ENCODE measurements at regions not wholly inside any gene's neighbourhood (a gene's known extent, or its start where the extent isn't known, plus 50 kb on each side); places are given as distances from the start of the nearest gene placed in this dataset.

GRCh38 chr6:167444602-167445346 lies 119.9 kb downstream of the TTLL2 start:
- intact Hi-C loops (cut with micrococcal nuclease; ENCODE audit: unreplicated experiment) (no loop called here), in situ Hi-C loops (cut with HindIII; ENCODE audit: extremely low pct_ligation_motif_present, low pct_unique_long_range_greater_than_20kb) (no loop called here)
- no peaks in the 10 kb centered on the region for H3K9me3 ChIP-seq (ENCODE audit: low read length)
- peaks cover 2 to 64% of the 10 kb centered on the region in 2 experiments; a peak in 4 of 5 replicates for H3K27me3 ChIP-seq (ENCODE audit: control insufficient read depth in 1 of 2, insufficient read depth in 2 of 2, low read length in 2 of 2)
- no TSS peak for BruUV-seq (replicated peaks)
- peaks cover 7% of the 10 kb centered on the region; the same call in 1 of the 2 replicates for H3K4me1 ChIP-seq (ENCODE audit: insufficient read depth, low read length)
- FAIRE-seq (no peak), ATAC-seq (peak; percentile 54), DNase-seq (ENCODE audit: low spot score) (peak; percentile 20)
- H3K79me2 ChIP-seq (ENCODE audit: insufficient read depth, low read length) = no peaks in the 10 kb centered on the region
- no peaks in the 10 kb centered on the region for H3K36me3 ChIP-seq (replicated peaks in 1 of 2; ENCODE audit: control insufficient read depth in 1 of 2, insufficient read depth in 2 of 2, low read length in 2 of 2)
- ChIA-PET POLR2A (no interaction called here), CTCF (ENCODE audit: low intra/inter-chr PET ratio, low total read pairs) (no interaction called here)
- 38% methylated on average over 9 of the region's 9 CpGs for WGBS (ENCODE audit: low lambda C conversion rate)
- H3K4me3 ChIP-seq (replicated peaks in 1 of 3; ENCODE audit: insufficient read depth in 1 of 3, low read depth in 2 of 3, low read length in 3 of 3) = no peak overlapping the region
- H3K27ac ChIP-seq (ENCODE audit: extremely low read length, insufficient read depth, low read length) = no peak overlapping the region
- H2AFZ ChIP-seq (ENCODE audit: low read length) = no peak overlapping the region
- H4K20me1 ChIP-seq (ENCODE audit: insufficient read depth, low read length) = no peaks in the 10 kb centered on the region
- H3K4me2 ChIP-seq (ENCODE audit: low read depth, low read length) = no peak overlapping the region
- no peak overlapping the region for H3K9ac ChIP-seq (ENCODE audit: insufficient read depth, low read depth, low read length)
- 0 out of 2 replicates have a peak, but pooled peaks have one; percentile 22 for TF ChIP-seq SALL1 (CRISPR knock-in tag; IDR thresholded peaks at IDR 0.05)
- peak; percentile 77 for TF ChIP-seq CTCF (CRISPR knock-in tag; IDR thresholded peaks at IDR 0.05)
- TF ChIP-seq KLF16 (CRISPR knock-in tag; IDR thresholded peaks at IDR 0.05) = 0 out of 4 replicates have a peak, but pooled peaks of 1 of the 2 experiments have one; percentile 29
- TF ChIP-seq STAG1 (CRISPR knock-in tag; IDR thresholded peaks at IDR 0.05) = peak; percentile 86
- no peak for TF ChIP-seq SKIL (CRISPR knock-in tag; IDR thresholded peaks at IDR 0.05; ENCODE audit: borderline replicate concordance)
- TF ChIP-seq SCMH1 (CRISPR knock-in tag; IDR thresholded peaks at IDR 0.05; ENCODE audit: borderline replicate concordance) = no peak
- peak; percentile 46; the same call in 1 of the 2 replicates for TF ChIP-seq NR2F6 (IDR thresholded peaks at IDR 0.05)
- TF ChIP-seq NR2F6 (CRISPR knock-in tag; IDR thresholded peaks at IDR 0.05) = peak; percentile 74
